ENCODE measurements at regions not wholly inside any gene's neighbourhood (a gene's known extent, or its start where the extent isn't known, plus 50 kb on each side); places are given as distances from the start of the nearest gene placed in this dataset.

DNA sequence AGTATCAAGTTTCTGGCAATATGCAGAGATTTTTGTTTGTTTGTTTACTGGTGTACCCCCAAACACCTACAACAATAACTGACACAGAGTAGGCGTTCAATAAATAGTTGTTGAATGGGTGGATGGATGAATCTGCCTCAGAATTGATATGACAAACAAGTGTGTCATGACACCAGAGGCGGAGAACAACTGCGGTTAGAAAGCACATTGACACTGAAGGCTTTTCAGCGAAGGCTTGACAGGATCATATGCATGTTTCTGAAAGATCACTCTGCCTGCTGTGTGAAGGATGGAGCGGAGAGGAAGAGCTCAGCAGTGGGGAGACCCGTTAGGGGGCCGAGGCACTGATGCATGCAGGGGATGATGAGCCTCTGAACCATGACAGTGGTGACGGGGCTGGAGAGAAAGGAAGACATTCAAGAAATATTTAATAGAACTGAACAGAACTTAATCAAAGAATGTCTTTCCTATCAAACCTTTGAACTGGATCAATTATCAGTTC, 108.5 kb upstream of the USP47 start:
- Histone ChIP-seq H3K79me2 (replicated peaks; ENCODE audit: insufficient read depth) (no peaks in the 10 kb centered on the region), H2AFZ (no peak overlapping the region), H3K4me2 (no peak overlapping the region), H3K27me3 (ENCODE audit: insufficient read depth) (no peaks in the 10 kb centered on the region), H3K36me3 (ENCODE audit: insufficient read depth) (no peaks in the 10 kb centered on the region), H3K27ac (ENCODE audit: low read depth) (no peak overlapping the region), H3K9me2 (ENCODE audit: insufficient read depth) (peaks cover 9% of the 10 kb centered on the region; the same call in 1 of the 2 replicates), H3K4me3 (no peak overlapping the region), H3F3A (replicated peaks; ENCODE audit: low read depth) (no peaks in the 10 kb centered on the region), H3K4me1 (ENCODE audit: insufficient read depth) (no peaks in the 10 kb centered on the region), H4K20me1 (replicated peaks; ENCODE audit: insufficient read depth) (no peaks in the 10 kb centered on the region)
- Mint-ChIP-seq H3K4me3 (no peak overlapping the region), H3K9me3 (no peaks in the 10 kb centered on the region), H3K36me3 (ENCODE audit: low read depth) (no peaks in the 10 kb centered on the region), H3K27ac (no peak overlapping the region), H3K27me3 (ENCODE audit: insufficient read depth, low read depth, poor library complexity) (peaks cover 4% of the 10 kb centered on the region), H3K4me1 (peaks cover 20% of the 10 kb centered on the region)
- TF ChIP-seq, protein P1, sequence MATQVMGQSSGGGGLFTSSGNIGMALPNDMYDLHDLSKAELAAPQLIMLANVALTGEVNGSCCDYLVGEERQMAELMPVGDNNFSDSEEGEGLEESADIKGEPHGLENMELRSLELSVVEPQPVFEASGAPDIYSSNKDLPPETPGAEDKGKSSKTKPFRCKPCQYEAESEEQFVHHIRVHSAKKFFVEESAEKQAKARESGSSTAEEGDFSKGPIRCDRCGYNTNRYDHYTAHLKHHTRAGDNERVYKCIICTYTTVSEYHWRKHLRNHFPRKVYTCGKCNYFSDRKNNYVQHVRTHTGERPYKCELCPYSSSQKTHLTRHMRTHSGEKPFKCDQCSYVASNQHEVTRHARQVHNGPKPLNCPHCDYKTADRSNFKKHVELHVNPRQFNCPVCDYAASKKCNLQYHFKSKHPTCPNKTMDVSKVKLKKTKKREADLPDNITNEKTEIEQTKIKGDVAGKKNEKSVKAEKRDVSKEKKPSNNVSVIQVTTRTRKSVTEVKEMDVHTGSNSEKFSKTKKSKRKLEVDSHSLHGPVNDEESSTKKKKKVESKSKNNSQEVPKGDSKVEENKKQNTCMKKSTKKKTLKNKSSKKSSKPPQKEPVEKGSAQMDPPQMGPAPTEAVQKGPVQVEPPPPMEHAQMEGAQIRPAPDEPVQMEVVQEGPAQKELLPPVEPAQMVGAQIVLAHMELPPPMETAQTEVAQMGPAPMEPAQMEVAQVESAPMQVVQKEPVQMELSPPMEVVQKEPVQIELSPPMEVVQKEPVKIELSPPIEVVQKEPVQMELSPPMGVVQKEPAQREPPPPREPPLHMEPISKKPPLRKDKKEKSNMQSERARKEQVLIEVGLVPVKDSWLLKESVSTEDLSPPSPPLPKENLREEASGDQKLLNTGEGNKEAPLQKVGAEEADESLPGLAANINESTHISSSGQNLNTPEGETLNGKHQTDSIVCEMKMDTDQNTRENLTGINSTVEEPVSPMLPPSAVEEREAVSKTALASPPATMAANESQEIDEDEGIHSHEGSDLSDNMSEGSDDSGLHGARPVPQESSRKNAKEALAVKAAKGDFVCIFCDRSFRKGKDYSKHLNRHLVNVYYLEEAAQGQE (IDR thresholded peaks at IDR 0.05; ENCODE audit: unreplicated experiment) = no peak
- no peak for TF ChIP-seq EZH2 (IDR thresholded peaks at IDR 0.05; ENCODE audit: low read depth, unreplicated experiment)
- TF ChIP-seq, protein P2, sequence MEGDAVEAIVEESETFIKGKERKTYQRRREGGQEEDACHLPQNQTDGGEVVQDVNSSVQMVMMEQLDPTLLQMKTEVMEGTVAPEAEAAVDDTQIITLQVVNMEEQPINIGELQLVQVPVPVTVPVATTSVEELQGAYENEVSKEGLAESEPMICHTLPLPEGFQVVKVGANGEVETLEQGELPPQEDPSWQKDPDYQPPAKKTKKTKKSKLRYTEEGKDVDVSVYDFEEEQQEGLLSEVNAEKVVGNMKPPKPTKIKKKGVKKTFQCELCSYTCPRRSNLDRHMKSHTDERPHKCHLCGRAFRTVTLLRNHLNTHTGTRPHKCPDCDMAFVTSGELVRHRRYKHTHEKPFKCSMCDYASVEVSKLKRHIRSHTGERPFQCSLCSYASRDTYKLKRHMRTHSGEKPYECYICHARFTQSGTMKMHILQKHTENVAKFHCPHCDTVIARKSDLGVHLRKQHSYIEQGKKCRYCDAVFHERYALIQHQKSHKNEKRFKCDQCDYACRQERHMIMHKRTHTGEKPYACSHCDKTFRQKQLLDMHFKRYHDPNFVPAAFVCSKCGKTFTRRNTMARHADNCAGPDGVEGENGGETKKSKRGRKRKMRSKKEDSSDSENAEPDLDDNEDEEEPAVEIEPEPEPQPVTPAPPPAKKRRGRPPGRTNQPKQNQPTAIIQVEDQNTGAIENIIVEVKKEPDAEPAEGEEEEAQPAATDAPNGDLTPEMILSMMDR (conservative IDR thresholded peaks at IDR 0.05; ENCODE audit: low read depth in 2 of 2) = no peak
- TF ChIP-seq, protein P3, sequence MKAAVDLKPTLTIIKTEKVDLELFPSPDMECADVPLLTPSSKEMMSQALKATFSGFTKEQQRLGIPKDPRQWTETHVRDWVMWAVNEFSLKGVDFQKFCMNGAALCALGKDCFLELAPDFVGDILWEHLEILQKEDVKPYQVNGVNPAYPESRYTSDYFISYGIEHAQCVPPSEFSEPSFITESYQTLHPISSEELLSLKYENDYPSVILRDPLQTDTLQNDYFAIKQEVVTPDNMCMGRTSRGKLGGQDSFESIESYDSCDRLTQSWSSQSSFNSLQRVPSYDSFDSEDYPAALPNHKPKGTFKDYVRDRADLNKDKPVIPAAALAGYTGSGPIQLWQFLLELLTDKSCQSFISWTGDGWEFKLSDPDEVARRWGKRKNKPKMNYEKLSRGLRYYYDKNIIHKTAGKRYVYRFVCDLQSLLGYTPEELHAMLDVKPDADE (IDR thresholded peaks at IDR 0.05) = no peak
- TF ChIP-seq ZNF114 (CRISPR knock-in tag; IDR thresholded peaks at IDR 0.05) = no peak
- no peak for TF ChIP-seq EZH2phosphoT487 (IDR thresholded peaks at IDR 0.05; ENCODE audit: unreplicated experiment)
- no peak for TF ChIP-seq CREB1 (CRISPR knock-in tag; IDR thresholded peaks at IDR 0.05; ENCODE audit: low read depth)
- no peak for TF ChIP-seq JUNB (IDR thresholded peaks at IDR 0.05; ENCODE audit: unreplicated experiment)
- no peak for TF ChIP-seq ZNF331 (CRISPR knock-in tag; IDR thresholded peaks at IDR 0.05; ENCODE audit: low read depth)
- TF ChIP-seq, protein P4, sequence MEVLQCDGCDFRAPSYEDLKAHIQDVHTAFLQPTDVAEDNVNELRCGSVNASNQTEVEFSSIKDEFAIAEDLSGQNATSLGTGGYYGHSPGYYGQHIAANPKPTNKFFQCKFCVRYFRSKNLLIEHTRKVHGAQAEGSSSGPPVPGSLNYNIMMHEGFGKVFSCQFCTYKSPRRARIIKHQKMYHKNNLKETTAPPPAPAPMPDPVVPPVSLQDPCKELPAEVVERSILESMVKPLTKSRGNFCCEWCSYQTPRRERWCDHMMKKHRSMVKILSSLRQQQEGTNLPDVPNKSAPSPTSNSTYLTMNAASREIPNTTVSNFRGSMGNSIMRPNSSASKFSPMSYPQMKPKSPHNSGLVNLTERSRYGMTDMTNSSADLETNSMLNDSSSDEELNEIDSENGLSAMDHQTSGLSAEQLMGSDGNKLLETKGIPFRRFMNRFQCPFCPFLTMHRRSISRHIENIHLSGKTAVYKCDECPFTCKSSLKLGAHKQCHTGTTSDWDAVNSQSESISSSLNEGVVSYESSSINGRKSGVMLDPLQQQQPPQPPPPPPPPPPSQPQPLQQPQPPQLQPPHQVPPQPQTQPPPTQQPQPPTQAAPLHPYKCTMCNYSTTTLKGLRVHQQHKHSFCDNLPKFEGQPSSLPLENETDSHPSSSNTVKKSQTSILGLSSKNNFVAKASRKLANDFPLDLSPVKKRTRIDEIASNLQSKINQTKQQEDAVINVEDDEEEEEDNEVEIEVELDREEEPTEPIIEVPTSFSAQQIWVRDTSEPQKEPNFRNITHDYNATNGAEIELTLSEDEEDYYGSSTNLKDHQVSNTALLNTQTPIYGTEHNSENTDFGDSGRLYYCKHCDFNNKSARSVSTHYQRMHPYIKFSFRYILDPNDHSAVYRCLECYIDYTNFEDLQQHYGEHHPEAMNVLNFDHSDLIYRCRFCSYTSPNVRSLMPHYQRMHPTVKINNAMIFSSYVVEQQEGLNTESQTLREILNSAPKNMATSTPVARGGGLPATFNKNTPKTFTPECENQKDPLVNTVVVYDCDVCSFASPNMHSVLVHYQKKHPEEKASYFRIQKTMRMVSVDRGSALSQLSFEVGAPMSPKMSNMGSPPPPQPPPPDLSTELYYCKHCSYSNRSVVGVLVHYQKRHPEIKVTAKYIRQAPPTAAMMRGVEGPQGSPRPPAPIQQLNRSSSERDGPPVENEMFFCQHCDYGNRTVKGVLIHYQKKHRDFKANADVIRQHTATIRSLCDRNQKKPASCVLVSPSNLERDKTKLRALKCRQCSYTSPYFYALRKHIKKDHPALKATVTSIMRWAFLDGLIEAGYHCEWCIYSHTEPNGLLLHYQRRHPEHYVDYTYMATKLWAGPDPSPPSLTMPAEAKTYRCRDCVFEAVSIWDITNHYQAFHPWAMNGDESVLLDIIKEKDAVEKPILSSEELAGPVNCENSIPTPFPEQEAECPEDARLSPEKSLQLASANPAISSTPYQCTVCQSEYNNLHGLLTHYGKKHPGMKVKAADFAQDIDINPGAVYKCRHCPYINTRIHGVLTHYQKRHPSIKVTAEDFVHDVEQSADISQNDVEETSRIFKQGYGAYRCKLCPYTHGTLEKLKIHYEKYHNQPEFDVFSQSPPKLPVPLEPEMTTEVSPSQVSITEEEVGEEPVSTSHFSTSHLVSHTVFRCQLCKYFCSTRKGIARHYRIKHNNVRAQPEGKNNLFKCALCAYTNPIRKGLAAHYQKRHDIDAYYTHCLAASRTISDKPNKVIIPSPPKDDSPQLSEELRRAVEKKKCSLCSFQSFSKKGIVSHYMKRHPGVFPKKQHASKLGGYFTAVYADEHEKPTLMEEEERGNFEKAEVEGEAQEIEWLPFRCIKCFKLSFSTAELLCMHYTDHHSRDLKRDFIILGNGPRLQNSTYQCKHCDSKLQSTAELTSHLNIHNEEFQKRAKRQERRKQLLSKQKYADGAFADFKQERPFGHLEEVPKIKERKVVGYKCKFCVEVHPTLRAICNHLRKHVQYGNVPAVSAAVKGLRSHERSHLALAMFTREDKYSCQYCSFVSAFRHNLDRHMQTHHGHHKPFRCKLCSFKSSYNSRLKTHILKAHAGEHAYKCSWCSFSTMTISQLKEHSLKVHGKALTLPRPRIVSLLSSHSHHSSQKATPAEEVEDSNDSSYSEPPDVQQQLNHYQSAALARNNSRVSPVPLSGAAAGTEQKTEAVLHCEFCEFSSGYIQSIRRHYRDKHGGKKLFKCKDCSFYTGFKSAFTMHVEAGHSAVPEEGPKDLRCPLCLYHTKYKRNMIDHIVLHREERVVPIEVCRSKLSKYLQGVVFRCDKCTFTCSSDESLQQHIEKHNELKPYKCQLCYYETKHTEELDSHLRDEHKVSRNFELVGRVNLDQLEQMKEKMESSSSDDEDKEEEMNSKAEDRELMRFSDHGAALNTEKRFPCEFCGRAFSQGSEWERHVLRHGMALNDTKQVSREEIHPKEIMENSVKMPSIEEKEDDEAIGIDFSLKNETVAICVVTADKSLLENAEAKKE (CRISPR knock-in tag; IDR thresholded peaks at IDR 0.05) = no peak
- TF ChIP-seq POLR2AphosphoS5 (IDR thresholded peaks at IDR 0.05; ENCODE audit: low read depth) = no peak
- no peak for TF ChIP-seq NANOG (IDR thresholded peaks at IDR 0.05; ENCODE audit: borderline replicate concordance)
- DNase-seq (ENCODE audit: low spot score) = no peak
- no peak for ATAC-seq
